NCI-H2227 treated with DMSO at 0.1 percent for 48 hours (cell line): ENCODE measurements at regions not wholly inside any gene's neighbourhood (a gene's known extent, or its start where the extent isn't known, plus 50 kb on each side); places are given as distances from the start of the nearest gene placed in this dataset.

Source experiments
- DNase-seq: peaks from one replicate; lab custom pipeline; 2025; lab: John Stamatoyannopoulos, UW

GRCh38 chrX:45745479-45745878 is 544.8 kb upstream of the DIPK2B start:
- no peak for DNase-seq

- DNase-seq: no peak
Observed at GRCh38 chrX:45743906-45744625, 543.4 kb upstream of the DIPK2B start.

GRCh38 chrX:45743081-45743533 is 542.4 kb upstream of the DIPK2B start:
- DNase-seq: no peak

- DNase-seq: no peak
Observed at GRCh38 chrX:45740291-45740690, 539.6 kb upstream of the DIPK2B start.

GRCh38 chrX:45735571-45735970 is 534.9 kb upstream of the DIPK2B start:
- no peak for DNase-seq

- DNase-seq: no peak
Observed at GRCh38 chrX:45731448-45731847, 530.8 kb upstream of the DIPK2B start.

- no peak for DNase-seq
Observed at GRCh38 chrX:45727761-45728160, 527.1 kb upstream of the DIPK2B start.

- no peak for DNase-seq
Observed at GRCh38 chrX:45722471-45722870, 521.8 kb upstream of the DIPK2B start.

- DNase-seq: no peak
Observed at GRCh38 chrX:45719751-45720501, 519.2 kb upstream of the DIPK2B start.

- no peak for DNase-seq
Observed at GRCh38 chrX:45718676-45719075, 518.0 kb upstream of the DIPK2B start.

GRCh38 chrX:45716750-45717149 is 516.1 kb upstream of the DIPK2B start:
- no peak for DNase-seq

GRCh38 chrX:45715748-45716147 is 515.1 kb upstream of the DIPK2B start:
- no peak for DNase-seq

GRCh38 chrX:45714866-45715265 is 514.2 kb upstream of the DIPK2B start:
- DNase-seq: no peak

GRCh38 chrX:45712067-45712466 is 511.4 kb upstream of the DIPK2B start:
- DNase-seq: no peak

GRCh38 chrX:45711231-45711630 is 510.6 kb upstream of the DIPK2B start:
- no peak for DNase-seq

- DNase-seq: no peak
Observed at GRCh38 chrX:45710081-45710801, 509.6 kb upstream of the DIPK2B start.

- no peak for DNase-seq
Observed at GRCh38 chrX:45709381-45709780, 508.7 kb upstream of the DIPK2B start.

GRCh38 chrX:45699158-45699557 is 498.5 kb upstream of the DIPK2B start:
- DNase-seq: no peak

- no peak for DNase-seq
Observed at GRCh38 chrX:45697591-45697990, 496.9 kb upstream of the DIPK2B start.

- DNase-seq: no peak
Observed at GRCh38 chrX:45696736-45697135, 496.1 kb upstream of the DIPK2B start.

GRCh38 chrX:45689971-45690370 is 489.3 kb upstream of the DIPK2B start:
- DNase-seq: no peak

- no peak for DNase-seq
Observed at GRCh38 chrX:45683914-45684313, 483.2 kb upstream of the DIPK2B start.

- no peak for DNase-seq
Observed at GRCh38 chrX:45681891-45682290, 481.2 kb upstream of the DIPK2B start.
